ENCODE measurements at regions not wholly inside any gene's neighbourhood (a gene's known extent, or its start where the extent isn't known, plus 50 kb on each side); places are given as distances from the start of the nearest gene placed in this dataset.

DNA sequence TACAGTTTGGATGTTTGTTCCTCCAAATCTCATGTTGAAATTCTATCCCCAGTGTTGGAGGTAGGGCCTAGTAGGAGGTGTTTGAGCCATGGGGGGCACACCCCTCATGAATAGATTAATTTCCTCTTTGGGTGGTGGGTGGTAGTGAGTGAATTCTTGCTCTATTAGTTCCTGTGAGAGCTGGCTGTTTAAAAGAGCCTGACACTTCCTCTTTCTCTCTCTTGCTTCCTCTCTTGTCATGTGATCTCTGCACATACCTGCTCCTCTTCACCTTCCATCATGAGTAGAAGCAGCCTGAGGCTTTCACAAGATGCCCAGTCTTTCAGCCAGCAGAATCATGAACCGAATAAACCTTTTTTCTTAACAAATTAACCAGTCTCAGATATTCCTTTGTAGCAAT, 340.2 kb upstream of the CHD6 start:
- TF ChIP-seq, protein P1, sequence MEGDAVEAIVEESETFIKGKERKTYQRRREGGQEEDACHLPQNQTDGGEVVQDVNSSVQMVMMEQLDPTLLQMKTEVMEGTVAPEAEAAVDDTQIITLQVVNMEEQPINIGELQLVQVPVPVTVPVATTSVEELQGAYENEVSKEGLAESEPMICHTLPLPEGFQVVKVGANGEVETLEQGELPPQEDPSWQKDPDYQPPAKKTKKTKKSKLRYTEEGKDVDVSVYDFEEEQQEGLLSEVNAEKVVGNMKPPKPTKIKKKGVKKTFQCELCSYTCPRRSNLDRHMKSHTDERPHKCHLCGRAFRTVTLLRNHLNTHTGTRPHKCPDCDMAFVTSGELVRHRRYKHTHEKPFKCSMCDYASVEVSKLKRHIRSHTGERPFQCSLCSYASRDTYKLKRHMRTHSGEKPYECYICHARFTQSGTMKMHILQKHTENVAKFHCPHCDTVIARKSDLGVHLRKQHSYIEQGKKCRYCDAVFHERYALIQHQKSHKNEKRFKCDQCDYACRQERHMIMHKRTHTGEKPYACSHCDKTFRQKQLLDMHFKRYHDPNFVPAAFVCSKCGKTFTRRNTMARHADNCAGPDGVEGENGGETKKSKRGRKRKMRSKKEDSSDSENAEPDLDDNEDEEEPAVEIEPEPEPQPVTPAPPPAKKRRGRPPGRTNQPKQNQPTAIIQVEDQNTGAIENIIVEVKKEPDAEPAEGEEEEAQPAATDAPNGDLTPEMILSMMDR (conservative IDR thresholded peaks at IDR 0.05; ENCODE audit: low read depth, low read length): no peak
- TF ChIP-seq EZH2 (IDR thresholded peaks at IDR 0.05; ENCODE audit: borderline replicate concordance, low read depth, low read length, poor library complexity, severe bottlenecking): no peak
